NB4 (cell line): ENCODE measurements at regions not wholly inside any gene's neighbourhood (a gene's known extent, or its start where the extent isn't known, plus 50 kb on each side); places are given as distances from the start of the nearest gene placed in this dataset.

Experiments
- DNase-seq: peaks from one replicate; pipeline ENCODE4 v3.0.0; 2010; ENCODE audit warnings: low read depth
- H3K4me3 ChIP-seq: one replicate; pipeline ENCODE4 v1.5.1; 2011; ENCODE audit warnings: mild to moderate bottlenecking, low read depth, low read length, moderate library complexity
- CTCF ChIP-seq: IDR thresholded peaks from one replicate; pipeline ENCODE4 v1.5.1; 2012; ENCODE audit warnings: low read depth, low read length
- MYC ChIP-seq: IDR thresholded peaks from 2 replicates; pipeline ENCODE4 v1.6.1; 2011; ENCODE audit warnings: low read depth, low read length
- POLR2A ChIP-seq: IDR thresholded peaks from 2 replicates; pipeline ENCODE4 v1.6.1; 2011; ENCODE audit warnings: mild to moderate bottlenecking; ENCODE audit not compliant: insufficient read length; ENCODE audit errors: extremely low read depth
- TF ChIP-seq, protein P1 (sequence below): IDR thresholded peaks from 2 replicates; pipeline ENCODE4 v1.6.1; 2011; ENCODE audit warnings: low read depth, low read length

DNA sequence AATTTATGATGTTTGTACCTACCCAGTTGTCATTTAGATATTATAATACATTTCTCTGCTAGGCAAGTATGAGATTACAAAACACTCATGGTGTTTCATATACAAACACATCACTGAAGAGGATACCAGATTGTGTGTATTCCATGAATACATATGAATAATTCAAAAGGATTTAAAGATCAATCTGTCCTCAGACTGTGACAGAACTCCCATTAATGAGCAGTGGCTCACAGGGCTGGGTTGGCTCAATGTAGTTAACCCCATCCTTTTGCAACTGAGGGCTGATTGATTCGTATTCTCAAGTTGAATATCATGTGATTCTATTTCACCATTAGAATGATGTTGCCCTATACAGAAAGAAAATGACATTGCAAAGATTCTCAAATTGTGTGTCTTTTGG, 79.6 kb upstream of the SPANXN2 start:
- TF ChIP-seq POLR2A (no peak), MYC (no peak), CTCF (no peak)
- TF ChIP-seq, protein P1, sequence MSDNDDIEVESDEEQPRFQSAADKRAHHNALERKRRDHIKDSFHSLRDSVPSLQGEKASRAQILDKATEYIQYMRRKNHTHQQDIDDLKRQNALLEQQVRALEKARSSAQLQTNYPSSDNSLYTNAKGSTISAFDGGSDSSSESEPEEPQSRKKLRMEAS = no peak
- no peak for DNase-seq
- H3K4me3 ChIP-seq = no peak overlapping the region

- no peak overlapping the region for H3K4me3 ChIP-seq
- peak; percentile 53 for DNase-seq
- TF ChIP-seq, protein P1 = no peak
- TF ChIP-seq CTCF (peak; percentile 45), MYC (no peak), POLR2A (no peak)
Observed at GRCh38 chrX:143788265-143788664, 67.7 kb upstream of the SPANXN2 start.

- H3K4me3 ChIP-seq = no peak overlapping the region
- TF ChIP-seq POLR2A (no peak), CTCF (no peak), MYC (no peak)
- TF ChIP-seq, protein P1 = no peak
- DNase-seq = no peak
Observed at GRCh38 chrX:143787341-143787740, 66.8 kb upstream of the SPANXN2 start.

GRCh38 chrX:143781103-143781502, 60.6 kb upstream of the SPANXN2 start:
- TF ChIP-seq CTCF (no peak), MYC (no peak), POLR2A (no peak)
- TF ChIP-seq, protein P1 = no peak
- DNase-seq = no peak
- H3K4me3 ChIP-seq = no peak overlapping the region
